GM12878 (cell line): ENCODE measurements at regions not wholly inside any gene's neighbourhood (a gene's known extent, or its start where the extent isn't known, plus 50 kb on each side); places are given as distances from the start of the nearest gene placed in this dataset.
"Not testable (repeated sequence)": the region's sequence is repeated elsewhere in the genome, so short reads cannot be mapped to it uniquely, and the experiment has no call there.

Source experiments
- ATAC-seq: fragments of 200-7000 bp; cut with Tn5 transposase; 3 replicates; pipeline ENCODE4 v1.9.1; 2020; ENCODE audit warnings: mild to moderate bottlenecking, moderate library complexity
- BruUV-seq: library from RNA; stranded (reverse); fragments of 400-500 nt; replicated peaks from 2 replicates; lab custom pipeline; 2021; lab: Mats Ljungman, UMichigan
- CTCF ChIA-PET: fragments of 300-600 bp; sonication (Branson Sonifier 250); formaldehyde crosslinking; extraction: SDS; loops from one replicate; lab custom pipeline; 2021; ENCODE audit warnings: inconsistent platforms; lab: Yijun Ruan, JAX
- POLR2A ChIA-PET: fragments of 350-600 bp; formaldehyde crosslinking; extraction: SDS; loops from one replicate; lab custom pipeline; 2021; ENCODE audit warnings: inconsistent platforms; lab: Charles Lee
- RAD21 ChIA-PET: fragments of 300-600 bp; sonication (Branson Sonifier 250); formaldehyde crosslinking; loops from one replicate; lab custom pipeline; 2023; ENCODE audit warnings: antibody characterized with exemption; ENCODE audit not compliant: unreplicated experiment; lab: Charles Lee
- SMC1A ChIA-PET: fragments of 300-600 bp; sonication (Branson Sonifier 250); formaldehyde crosslinking; loops from one replicate; lab custom pipeline; 2023; ENCODE audit not compliant: unreplicated experiment, uncharacterized antibody; lab: Charles Lee
- DNase-seq: peaks from one replicate; pipeline ENCODE4 v3.0.0-alpha.2; 2011; ENCODE audit warnings: low read depth, low spot score
- FAIRE-seq: peaks from 3 replicates; lab custom pipeline; 2011; peaks lifted over from hg19 to GRCh38; lab: Jason Lieb, UNC
- H2AFZ ChIP-seq: 2 replicates; pipeline ENCODE4 v1.6.0; 2011; ENCODE audit warnings: low read depth, low read length, control low read depth; ENCODE audit not compliant: control insufficient read depth
- H3K27ac ChIP-seq: 2 replicates; pipeline ENCODE4 v1.5.1; 2011; ENCODE audit warnings: control low read depth; ENCODE audit not compliant: control insufficient read depth, insufficient read depth
- H3K27me3 ChIP-seq, 2 experiments: replicated peaks in 1 of 2; 2 replicates each; pipeline versions ENCODE4 v1.6.0 to v1.6.1; 2011; ENCODE audit warnings: low read length in 1 of 2; ENCODE audit not compliant: control insufficient read depth in 2 of 2, insufficient read depth in 2 of 2
- H3K36me3 ChIP-seq, 2 experiments: 2 replicates each; pipeline ENCODE4 v1.5.1; 2011; ENCODE audit warnings: low read length in 1 of 2; ENCODE audit not compliant: control insufficient read depth in 2 of 2, insufficient read depth in 2 of 2
- H3K4me1 ChIP-seq: 2 replicates; pipeline ENCODE4 v1.6.1; 2011; ENCODE audit warnings: mild to moderate bottlenecking, low read length, moderate library complexity, mixed read lengths; ENCODE audit not compliant: control insufficient read depth, insufficient read depth
- H3K4me2 ChIP-seq: 2 replicates; pipeline ENCODE4 v1.6.0; 2011; ENCODE audit warnings: control low read depth; ENCODE audit not compliant: control insufficient read depth, insufficient read depth
- H3K4me3 ChIP-seq: fragments of 200-600 bp; sonication (generic); 2 replicates; pipeline ENCODE4 v1.5.1; 2016
- H3K79me2 ChIP-seq: 2 replicates; pipeline ENCODE4 v1.6.0; 2011; ENCODE audit warnings: low read length; ENCODE audit not compliant: control insufficient read depth, insufficient read depth
- H3K9ac ChIP-seq: 2 replicates; pipeline ENCODE4 v1.8.0; 2011; ENCODE audit warnings: low read length, control low read depth, mixed read lengths; ENCODE audit not compliant: control insufficient read depth, insufficient read depth
- H3K9me3 ChIP-seq: replicated peaks from 3 replicates; pipeline ENCODE4 v1.5.1; 2011; ENCODE audit warnings: mild to moderate bottlenecking, low read length; ENCODE audit not compliant: control insufficient read depth, insufficient read depth
- H4K20me1 ChIP-seq: 2 replicates; pipeline ENCODE4 v1.6.0; 2011; ENCODE audit not compliant: control insufficient read depth, insufficient read depth
- EP300 ChIP-seq, 2 experiments: fragments of 150-350 bp in 1 of 2; IDR thresholded peaks; 2 replicates each; pipeline ENCODE4 v1.6.1; 2011 to 2012; ENCODE audit warnings: low read depth in 2 of 2, low read length in 2 of 2, borderline replicate concordance in 1 of 2, improper control_type of control experiment in 1 of 2, inconsistent platforms in 1 of 2; ENCODE audit not compliant: control insufficient read depth in 1 of 2
- NFYB ChIP-seq: IDR thresholded peaks from 2 replicates; pipeline ENCODE4 v1.6.1; 2011; ENCODE audit warnings: low read depth, mild to moderate bottlenecking, low read length, improper control_type of control experiment, moderate library complexity; ENCODE audit not compliant: insufficient read depth
- SREBF2 ChIP-seq: IDR thresholded peaks from 2 replicates; pipeline ENCODE4 v1.6.1; 2012; ENCODE audit warnings: mild to moderate bottlenecking, low read length
- ZNF24 ChIP-seq: fragments of 450-650 bp; IDR thresholded peaks from 2 replicates; pipeline ENCODE4 v1.6.1; 2017; ENCODE audit warnings: antibody characterized with exemption, mild to moderate bottlenecking
- WGBS: methylation state at CpG from one replicate; pipeline ENCODE4 v1.1.6; 2016; ENCODE audit warnings: low lambda C conversion rate; ENCODE audit not compliant: insufficient replicate concordance, insufficient coverage; ENCODE audit errors: missing lambda C conversion rate; 5-methylcytosine and 5-hydroxymethylcytosine counted together
- in situ Hi-C: fragments of 300-500 bp; cut with MboI; formaldehyde crosslinking; loops from 9 replicates; pipeline ENCODE4 v1.14.3; 2018; ENCODE audit warnings: mixed read lengths
- intact Hi-C: fragments of 100-400 bp; cut with micrococcal nuclease; formaldehyde crosslinking; loops from one replicate; pipeline ENCODE4 v1.14.2; 2022; ENCODE audit not compliant: unreplicated experiment
- TF ChIP-seq, protein P1 (sequence below): IDR thresholded peaks from 2 replicates; pipeline ENCODE4 v1.6.1; 2011; ENCODE audit warnings: low read depth, mild to moderate bottlenecking, low read length, moderate library complexity, borderline replicate concordance; ENCODE audit errors: extremely low read depth

DNA sequence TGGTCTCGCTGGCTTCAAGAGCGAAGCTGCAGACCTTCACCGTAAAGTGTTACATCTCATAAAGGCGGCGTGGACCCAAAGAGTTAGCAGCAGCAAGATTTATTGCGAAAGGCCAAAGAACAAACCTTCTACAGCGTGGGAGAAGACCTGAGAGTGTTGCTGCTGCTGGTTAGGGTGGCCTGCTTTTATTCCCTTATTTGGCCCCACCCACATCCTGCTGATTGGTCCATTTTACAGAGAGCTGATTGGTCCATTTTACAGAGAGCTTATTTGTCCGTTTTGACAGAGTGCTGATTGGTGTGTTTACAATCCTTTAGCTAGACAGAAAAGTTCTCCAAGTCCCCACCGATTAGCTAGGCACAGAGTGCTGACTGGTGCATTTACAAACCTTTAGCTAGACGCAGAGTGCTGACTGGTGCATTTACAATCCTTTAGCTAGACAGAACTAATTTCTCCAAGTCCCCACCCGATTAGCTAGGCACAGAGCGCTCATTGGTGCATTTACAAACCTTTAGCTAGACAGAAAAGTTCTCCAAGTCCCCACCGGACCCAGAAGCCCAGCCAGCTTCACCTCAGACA, 57.6 kb upstream of the SNAPC3 start:
- H3K9ac ChIP-seq, POLR2A ChIA-PET, H2AFZ ChIP-seq, H3K9me3 ChIP-seq, H3K27me3 ChIP-seq, ATAC-seq, RAD21 ChIA-PET, FAIRE-seq, intact Hi-C loops, H3K27ac ChIP-seq, H3K36me3 ChIP-seq, in situ Hi-C loops, CTCF ChIA-PET, H3K79me2 ChIP-seq, BruUV-seq, H3K4me2 ChIP-seq, H3K4me3 ChIP-seq, H4K20me1 ChIP-seq, DNase-seq, H3K4me1 ChIP-seq: not testable (repeated sequence)
- SMC1A ChIA-PET = interaction anchor here (1.6 kb wide), 1 partner anchor 10 kb away, joined by 3 read pairs; no protein-coding TSS in a partner anchor
- WGBS = 72% methylated on average over 12 of the region's 13 CpGs
- peak; percentile 58; the same call in 1 of the 2 replicates for TF ChIP-seq NFYB

DNA sequence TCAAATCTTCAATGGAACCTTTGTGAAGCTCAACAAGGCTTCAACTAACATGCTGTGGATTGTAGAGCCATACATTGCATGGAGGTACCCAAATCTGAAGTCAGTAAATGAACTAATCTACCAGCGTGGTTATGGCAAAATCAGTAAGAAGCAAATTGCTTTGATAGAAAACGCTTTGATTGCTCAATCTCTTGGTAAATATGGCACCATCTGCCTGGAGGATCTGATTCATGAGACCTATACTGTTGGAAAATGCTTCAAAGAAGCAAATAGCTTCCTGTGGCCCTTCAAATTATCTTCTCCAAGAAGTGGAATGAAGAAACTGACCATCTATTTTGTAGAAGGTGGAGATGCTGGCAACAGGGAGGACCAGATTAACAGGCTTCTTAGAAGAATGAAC, 54.7 kb upstream of the TTC39B start:
- H3K4me2 ChIP-seq = no peak overlapping the region
- CTCF ChIA-PET = interaction anchor here (0.6 to 1.1 kb wide), 3 partner anchors 13 to 244 kb away, joined by 3 to 4 read pairs (median 3); no protein-coding TSS in a partner anchor
- no peak overlapping the region for H2AFZ ChIP-seq
- 53% methylated on average over 2 of the region's 2 CpGs for WGBS
- H3K9me3 ChIP-seq = no peaks in the 10 kb centered on the region
- no peaks in the 10 kb centered on the region for H3K27me3 ChIP-seq
- no peak overlapping the region for H3K27ac ChIP-seq
- FAIRE-seq (no peak), ATAC-seq (no peak), DNase-seq (no peak)
- POLR2A ChIA-PET = no interaction called here
- no peak overlapping the region for H3K9ac ChIP-seq
- intact Hi-C loops = no loop called here
- H3K4me1 ChIP-seq = no peaks in the 10 kb centered on the region
- TF ChIP-seq SREBF2 = no peak
- no peak for TF ChIP-seq ZNF24
- TF ChIP-seq EP300 (IDR thresholded peaks at IDR 0.05; ENCODE audit: borderline replicate concordance in 1 of 2, control insufficient read depth in 1 of 2, low read depth in 2 of 2, low read length in 2 of 2) = no peak
- TF ChIP-seq, protein P1, sequence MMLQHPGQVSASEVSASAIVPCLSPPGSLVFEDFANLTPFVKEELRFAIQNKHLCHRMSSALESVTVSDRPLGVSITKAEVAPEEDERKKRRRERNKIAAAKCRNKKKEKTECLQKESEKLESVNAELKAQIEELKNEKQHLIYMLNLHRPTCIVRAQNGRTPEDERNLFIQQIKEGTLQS = no peak
- RAD21 ChIA-PET = interaction anchor here (0.8 kb wide), 1 partner anchor 9 kb away, joined by 3 read pairs; no protein-coding TSS in a partner anchor
- SMC1A ChIA-PET = no interaction called here
- H3K36me3 ChIP-seq = no peaks in the 10 kb centered on the region
- H4K20me1 ChIP-seq = no peaks in the 10 kb centered on the region
- no peaks in the 10 kb centered on the region for H3K79me2 ChIP-seq
- BruUV-seq = no TSS peak
- in situ Hi-C loops = no loop called here
- H3K4me3 ChIP-seq = no peak overlapping the region
